Transverse colon (tissue), 4 donors: ENCODE measurements at regions not wholly inside any gene's neighbourhood (a gene's known extent, or its start where the extent isn't known, plus 50 kb on each side); places are given as distances from the start of the nearest gene placed in this dataset.
A peak's percentile ranks its signal among the peaks of the same experiment; 100 is the strongest.

Source experiments
- DNase-seq: peaks from one replicate; pipeline ENCODE4 v3.0.0-alpha.2; 2019
- H3K27ac ChIP-seq, 4 donors: fragments of 200-600 bp; sonication (generic); 2 replicates each; pipeline ENCODE4 v1.5.1; 2016 to 2018; ENCODE audit warnings: inconsistent platforms in 4 of 4
- H3K27me3 ChIP-seq: fragments of 200-600 bp; sonication (generic); 2 replicates; pipeline ENCODE4 v1.5.1; 2017; ENCODE audit warnings: inconsistent platforms
- H3K36me3 ChIP-seq, 4 donors: fragments of 200-600 bp; sonication (generic); 2 replicates each; pipeline ENCODE4 v1.5.1; 2017 to 2019; ENCODE audit warnings: inconsistent platforms in 4 of 4
- H3K4me1 ChIP-seq, 4 donors: fragments of 200-600 bp; sonication (generic); 2 replicates each; pipeline ENCODE4 v1.5.1; 2017 to 2020; ENCODE audit warnings: inconsistent platforms in 4 of 4
- H3K4me3 ChIP-seq, 4 donors: fragments of 200-600 bp; sonication (generic); 1 replicate in 1 of 4; 2 replicates in 3 of 4; pipeline versions ENCODE4 v1.5.1 to v1.6.1; 2017 to 2019; ENCODE audit warnings: inconsistent platforms in 4 of 4
- H3K9me3 ChIP-seq, 2 donors: fragments of 200-600 bp; sonication (generic); 2 replicates each; pipeline ENCODE4 v1.5.1; 2017 to 2019; ENCODE audit warnings: inconsistent platforms in 2 of 2
- CTCF ChIP-seq, 5 experiments: fragments of 200-600 bp in 3 of 5; fragments of 450-650 bp in 2 of 5; sonication (generic) in 3 of 5; IDR thresholded peaks; 1 replicate in 2 of 5; 2 replicates in 3 of 5; pipeline ENCODE4 v1.5.1; 2016 to 2017; ENCODE audit warnings: antibody characterized with exemption in 5 of 5, inconsistent platforms in 3 of 5, mild to moderate bottlenecking in 2 of 5, moderate library complexity in 1 of 5
- EP300 ChIP-seq: sonication (generic); formaldehyde crosslinking; IDR thresholded peaks from one replicate; pipeline ENCODE4 v1.6.1; 2017; ENCODE audit warnings: antibody characterized with exemption, low read depth
- POLR2A ChIP-seq: fragments of 450-650 bp; IDR thresholded peaks from one replicate; pipeline ENCODE4 v1.6.1; 2016; ENCODE audit warnings: antibody characterized with exemption, mild to moderate bottlenecking, moderate library complexity
- POLR2AphosphoS5 ChIP-seq, 3 donors: sonication (generic); formaldehyde crosslinking; IDR thresholded peaks; one replicate each; pipeline ENCODE4 v1.6.1; 2016; ENCODE audit warnings: antibody characterized with exemption in 3 of 3
- WGBS, 2 donors: methylation state at CpG; one replicate each; pipeline ENCODE4 v1.1.5; 2018; ENCODE audit warnings: low coverage in 1 of 2; 5-methylcytosine and 5-hydroxymethylcytosine counted together
- in situ Hi-C, 4 donors: fragments of 200-750 bp; cut with MboI; loops; one replicate each; pipeline versions ENCODE4 v1.15.0 to v1.15.1; 2017; ENCODE audit warnings: low sequenced_read_pairs in 3 of 4, low pct_ligation_motif_present in 1 of 4, low pct_unique_long_range_greater_than_20kb in 1 of 4
- intact Hi-C: fragments of 100-400 bp; cut with DNase I; formaldehyde crosslinking; loops from one replicate; pipeline ENCODE4 v1.15.1; 2023; ENCODE audit warnings: low total_unique reads

DNA sequence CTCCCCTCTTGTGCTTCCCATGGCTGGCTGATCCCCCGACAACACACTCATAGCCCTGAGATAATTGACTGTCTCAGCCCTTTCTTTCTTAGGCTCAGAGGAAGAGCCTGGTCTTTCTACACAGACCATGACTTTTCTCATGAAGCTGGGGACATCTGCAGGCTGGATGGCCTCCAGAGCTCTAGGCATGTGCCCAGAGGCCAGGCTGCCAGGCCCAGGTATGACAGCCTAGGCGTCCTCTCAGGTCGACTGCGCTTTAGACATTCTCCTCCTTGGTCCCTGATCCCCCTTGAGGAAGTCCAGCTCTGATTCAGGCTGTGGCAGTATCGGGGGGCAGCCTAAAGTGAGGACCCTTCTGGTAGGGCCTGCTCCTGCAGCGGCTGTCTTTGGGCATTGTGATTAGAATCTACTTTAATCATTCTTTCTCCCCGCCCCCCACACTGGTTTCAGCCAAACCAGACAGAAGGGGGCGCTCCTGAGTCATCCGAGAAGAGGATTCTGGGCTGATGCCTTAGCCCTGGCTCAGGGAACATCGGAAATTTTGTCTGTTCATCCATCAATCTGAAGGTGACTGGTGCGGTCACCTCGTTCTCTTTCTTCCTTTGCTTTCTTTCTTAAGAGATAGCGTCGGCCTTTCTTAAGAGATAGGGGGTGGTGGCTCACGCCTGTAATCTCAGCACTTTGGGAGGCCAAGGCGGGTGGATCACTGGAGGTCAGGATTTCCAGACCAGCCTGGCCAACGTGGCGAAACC, 66.5 kb upstream of the HSPA9 start:
- in situ Hi-C loops = loop anchor here in 3 of 4 donors (25.0 kb wide), 1 partner anchor 621 kb away; no protein-coding TSS in a partner anchor
- Histone ChIP-seq H3K4me3 (no peak overlapping the region), H3K9me3 (no peaks in the 10 kb centered on the region), H3K4me1 (no peaks in the 10 kb centered on the region), H3K36me3 (no peaks in the 10 kb centered on the region), H3K27ac (no peak overlapping the region), H3K27me3 (no peaks in the 10 kb centered on the region)
- peak; percentile 73 for DNase-seq
- no peak for TF ChIP-seq EP300
- TF ChIP-seq CTCF (IDR thresholded peaks at IDR 0.05) = peak; percentile 58 to 74 (median 65)
- no peak for TF ChIP-seq POLR2A
- TF ChIP-seq POLR2AphosphoS5 (IDR thresholded peaks at IDR 0.05) = no peak
- 55 to 60% methylated on average over 1 to 18 of the region's 18 CpGs for WGBS, 2 donors
- intact Hi-C loops = no loop called here

DNA sequence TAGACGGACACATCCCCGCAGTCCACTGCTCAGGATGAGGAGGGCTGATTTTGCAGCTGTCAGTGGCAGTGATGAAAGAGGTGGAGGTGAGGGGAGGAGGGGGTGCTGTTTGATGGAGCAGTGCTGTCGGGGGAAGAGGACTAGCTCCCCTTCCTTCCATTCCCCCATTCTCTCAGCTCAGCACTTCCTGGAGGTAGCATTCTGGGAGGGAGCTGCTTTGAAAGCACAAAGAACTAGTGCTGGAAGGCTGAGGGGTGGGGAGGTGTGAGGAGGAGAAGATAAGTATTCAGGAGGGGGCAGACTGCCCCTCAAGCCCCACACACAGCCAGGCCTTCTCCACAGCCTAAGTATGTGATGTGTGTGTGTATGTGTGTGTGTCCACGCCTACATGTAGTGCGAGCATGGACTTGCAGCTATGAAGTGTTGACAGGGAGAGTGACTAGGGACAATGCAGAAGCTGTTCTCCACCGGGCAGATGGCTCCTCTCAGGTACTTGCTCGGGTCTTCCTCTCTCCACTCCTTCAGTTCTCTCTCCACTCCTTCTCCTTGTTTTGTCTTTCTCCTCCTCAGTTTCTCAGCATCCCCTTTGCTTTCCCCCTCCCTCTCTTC, 65.5 kb upstream of the HSPA9 start:
- Histone ChIP-seq H3K27ac (no peak overlapping the region), H3K27me3 (no peaks in the 10 kb centered on the region), H3K9me3 (no peaks in the 10 kb centered on the region), H3K4me1 (peaks cover 0 to 2% (median 0%) of the 10 kb centered on the region in 4 donors), H3K4me3 (no peak overlapping the region), H3K36me3 (no peaks in the 10 kb centered on the region)
- TF ChIP-seq POLR2A (no peak), POLR2AphosphoS5 (IDR thresholded peaks at IDR 0.05) (no peak), EP300 (no peak), CTCF (IDR thresholded peaks at IDR 0.05) (no peak)
- 77 to 81% methylated on average over 6 to 7 of the region's 7 CpGs for WGBS, 2 donors
- in situ Hi-C loops = loop anchor here in 3 of 4 donors (25.0 kb wide), 1 partner anchor 622 kb away; no protein-coding TSS in a partner anchor
- intact Hi-C loops = no loop called here
- no peak for DNase-seq

DNA sequence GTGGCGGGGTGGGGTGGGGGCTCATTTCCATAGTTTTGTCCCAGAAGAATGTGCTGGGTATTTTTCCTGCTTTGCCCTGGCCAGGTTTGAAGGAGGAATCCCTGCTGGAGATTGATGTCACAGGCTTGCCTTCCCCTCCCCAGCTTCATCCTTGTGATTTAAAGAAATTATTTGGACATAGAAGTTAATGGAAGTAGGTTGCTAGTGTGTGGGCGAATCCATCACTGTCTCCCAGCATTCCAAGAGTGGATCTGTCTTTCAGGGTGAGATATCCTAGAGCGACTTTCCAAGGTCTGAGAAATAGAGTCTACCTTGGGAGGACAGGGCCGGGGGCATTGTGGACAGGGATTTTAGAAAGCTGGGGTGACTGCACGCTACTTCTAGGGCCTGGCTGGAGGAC, 64.9 kb upstream of the HSPA9 start:
- no peaks in the 10 kb centered on the region for H3K9me3 ChIP-seq
- in situ Hi-C loops = loop anchor here in 3 of 4 donors (25.0 kb wide), 1 partner anchor 622 kb away; no protein-coding TSS in a partner anchor
- no peaks in the 10 kb centered on the region for H3K27me3 ChIP-seq
- intact Hi-C loops = no loop called here
- H3K27ac ChIP-seq = no peak overlapping the region
- no peak overlapping the region for H3K4me3 ChIP-seq
- 83 to 93% methylated on average over 1 to 5 of the region's 5 CpGs for WGBS, 2 donors
- H3K36me3 ChIP-seq = no peaks in the 10 kb centered on the region
- peaks cover 0 to 8% (median 0%) of the 10 kb centered on the region in 4 donors for H3K4me1 ChIP-seq
- DNase-seq = no peak
- TF ChIP-seq CTCF (IDR thresholded peaks at IDR 0.05) (no peak), POLR2A (no peak), EP300 (no peak), POLR2AphosphoS5 (IDR thresholded peaks at IDR 0.05) (no peak)

- WGBS, 2 donors = 78% methylated on average over 3 of the region's 3 CpGs; no CpG with 5 or more reads in 1 of the 2 donors
- in situ Hi-C loops (loop anchor here in 3 of 4 donors (25.0 kb wide), 1 partner anchor 623 kb away; no protein-coding TSS in a partner anchor), intact Hi-C loops (no loop called here)
- no peak overlapping the region for H3K4me3 ChIP-seq
- no peaks in the 10 kb centered on the region for H3K27me3 ChIP-seq
- no peak overlapping the region for H3K27ac ChIP-seq
- H3K9me3 ChIP-seq = no peaks in the 10 kb centered on the region
- H3K4me1 ChIP-seq = peaks cover 0 to 14% (median 0%) of the 10 kb centered on the region in 4 donors
- DNase-seq = no peak
- H3K36me3 ChIP-seq = no peaks in the 10 kb centered on the region
- TF ChIP-seq POLR2AphosphoS5 (IDR thresholded peaks at IDR 0.05) (no peak), POLR2A (no peak), EP300 (no peak), CTCF (IDR thresholded peaks at IDR 0.05) (no peak)
Observed at GRCh38 chr5:138639326-138639725, 64.1 kb upstream of the HSPA9 start.
